GM23338 (cell line): ENCODE measurements at regions not wholly inside any gene's neighbourhood (a gene's known extent, or its start where the extent isn't known, plus 50 kb on each side); places are given as distances from the start of the nearest gene placed in this dataset.

Source experiments
- ATAC-seq: fragments of 200-7000 bp; cut with Tn5 transposase; 3 replicates; pipeline ENCODE4 v1.9.1; 2020
- DNase-seq: peaks from one replicate; pipeline ENCODE4 v3.0.0-alpha.2; 2015; ENCODE audit warnings: low spot score
- H2AFZ ChIP-seq: fragments of 200-600 bp; sonication (generic); 2 replicates; pipeline ENCODE4 v1.8.0; 2016; ENCODE audit warnings: antibody characterized with exemption, mild to moderate bottlenecking, moderate library complexity
- H3F3A ChIP-seq: fragments of 200-600 bp; sonication (generic); replicated peaks from 2 replicates; pipeline ENCODE4 v1.8.0; 2017; ENCODE audit warnings: antibody characterized with exemption, mixed run types, low read depth
- H3K27ac ChIP-seq: fragments of 200-600 bp; sonication (generic); 2 replicates; pipeline ENCODE4 v1.6.1; 2016; ENCODE audit warnings: low read depth
- H3K27me3 ChIP-seq: fragments of 200-600 bp; sonication (generic); 2 replicates; pipeline ENCODE4 v1.8.0; 2016; ENCODE audit warnings: mild to moderate bottlenecking, mixed run types, moderate library complexity; ENCODE audit not compliant: insufficient read depth
- H3K36me3 ChIP-seq: fragments of 200-600 bp; sonication (generic); 2 replicates; pipeline ENCODE4 v1.8.0; 2016; ENCODE audit warnings: mild to moderate bottlenecking; ENCODE audit not compliant: insufficient read depth
- H3K4me1 ChIP-seq: fragments of 200-600 bp; sonication (generic); 2 replicates; pipeline ENCODE4 v1.8.0; 2016; ENCODE audit warnings: mild to moderate bottlenecking, moderate library complexity; ENCODE audit not compliant: insufficient read depth
- H3K4me2 ChIP-seq: fragments of 200-600 bp; sonication (generic); 2 replicates; pipeline ENCODE4 v1.7.1; 2017; ENCODE audit warnings: mixed run types
- H3K4me3 ChIP-seq: fragments of 200-600 bp; sonication (generic); 2 replicates; pipeline ENCODE4 v1.6.1; 2016; ENCODE audit warnings: mixed run types
- H3K79me2 ChIP-seq: fragments of 200-600 bp; sonication (generic); replicated peaks from 2 replicates; pipeline ENCODE4 v1.8.0; 2017; ENCODE audit warnings: mild to moderate bottlenecking; ENCODE audit not compliant: insufficient read depth
- H3K9me2 ChIP-seq: fragments of 200-600 bp; sonication (generic); 2 replicates; pipeline ENCODE4 v1.8.0; 2017; ENCODE audit not compliant: insufficient read depth
- H4K20me1 ChIP-seq: fragments of 200-600 bp; sonication (generic); replicated peaks from 2 replicates; pipeline ENCODE4 v1.8.0; 2017; ENCODE audit warnings: mild to moderate bottlenecking; ENCODE audit not compliant: insufficient read depth
- H3K27ac Mint-ChIP-seq: 2 replicates; pipeline ENCODE4 v1.8.0; 2020; ENCODE audit warnings: inconsistent platforms, mild to moderate bottlenecking, moderate library complexity, mixed read lengths
- H3K27me3 Mint-ChIP-seq: 3 replicates; pipeline ENCODE4 v1.8.0; 2022; ENCODE audit warnings: low read depth, mild to moderate bottlenecking, moderate library complexity, mixed read lengths, inconsistent platforms; ENCODE audit not compliant: insufficient read depth, poor library complexity
- H3K36me3 Mint-ChIP-seq: 3 replicates; pipeline ENCODE4 v1.8.0; 2021; ENCODE audit warnings: low read depth, mild to moderate bottlenecking, inconsistent platforms, moderate library complexity, mixed read lengths
- H3K4me1 Mint-ChIP-seq: 3 replicates; pipeline ENCODE4 v1.8.0; 2020; ENCODE audit warnings: mild to moderate bottlenecking, inconsistent platforms, mixed read lengths
- H3K4me3 Mint-ChIP-seq: 3 replicates; pipeline ENCODE4 v1.8.0; 2021; ENCODE audit warnings: moderate library complexity, mild to moderate bottlenecking, inconsistent platforms, mixed read lengths
- H3K9me3 Mint-ChIP-seq: 3 replicates; pipeline ENCODE4 v1.8.0; 2020; ENCODE audit warnings: moderate library complexity, mild to moderate bottlenecking, inconsistent platforms, mixed read lengths
- CTCF ChIP-seq, 2 experiments: fragments of 200-600 bp in 1 of 2; sonication (generic) in 1 of 2; conservative IDR thresholded peaks; 2 replicates each; pipeline versions ENCODE4 v1.5.1 to v1.6.1; 2016 to 2017; ENCODE audit warnings: antibody characterized with exemption in 2 of 2, low read depth in 2 of 2, mild to moderate bottlenecking in 2 of 2, moderate library complexity in 1 of 2
- EZH2 ChIP-seq: fragments of 200-600 bp; sonication (generic); IDR thresholded peaks from one replicate; pipeline ENCODE4 v1.8.0; 2017; ENCODE audit warnings: antibody characterized with exemption, mild to moderate bottlenecking, low read depth; ENCODE audit not compliant: unreplicated experiment
- EZH2phosphoT487 ChIP-seq: fragments of 200-600 bp; sonication (generic); IDR thresholded peaks from one replicate; pipeline ENCODE4 v1.8.1; 2018; ENCODE audit warnings: antibody characterized with exemption; ENCODE audit not compliant: unreplicated experiment
- JUNB ChIP-seq: IDR thresholded peaks from one replicate; pipeline ENCODE4 v1.6.1; 2016; ENCODE audit warnings: antibody characterized with exemption; ENCODE audit not compliant: unreplicated experiment
- NANOG ChIP-seq: IDR thresholded peaks from 2 replicates; pipeline ENCODE4 v1.6.1; 2016; ENCODE audit warnings: antibody characterized with exemption, borderline replicate concordance
- POLR2AphosphoS5 ChIP-seq: IDR thresholded peaks from 2 replicates; pipeline ENCODE4 v1.6.1; 2016; ENCODE audit warnings: antibody characterized with exemption, low read depth
- STAT1 ChIP-seq: IDR thresholded peaks from one replicate; pipeline ENCODE4 v1.6.1; 2016; ENCODE audit warnings: antibody characterized with exemption; ENCODE audit not compliant: unreplicated experiment
- ZNF114 ChIP-seq: fragments of 250-450 bp; sonication (Bioruptor Pico); IDR thresholded peaks from 2 replicates; pipeline ENCODE4 v1.5.0; 2020; ENCODE audit warnings: mild to moderate bottlenecking, moderate library complexity
- ZNF331 ChIP-seq: fragments of 250-450 bp; sonication (Bioruptor Pico); IDR thresholded peaks from 2 replicates; pipeline ENCODE4 v1.5.0; 2020; ENCODE audit warnings: low read depth, mild to moderate bottlenecking, moderate library complexity
- ZNF462 ChIP-seq: fragments of 250-450 bp; sonication (Bioruptor Pico); IDR thresholded peaks from 2 replicates; pipeline ENCODE4 v1.5.0; 2020; ENCODE audit warnings: mild to moderate bottlenecking, moderate library complexity

GRCh38 chr2:115913921-115914320 is 1471.5 kb downstream of the DPP10 start (continued):
- TF ChIP-seq ZNF462 (CRISPR knock-in tag) (no peak), EZH2 (no peak), NANOG (no peak), ZNF114 (CRISPR knock-in tag) (no peak), CTCF (conservative IDR thresholded peaks at IDR 0.05; ENCODE audit: low read depth in 2 of 2) (no peak), EZH2phosphoT487 (no peak)

- Histone ChIP-seq H3K79me2 (no peaks in the 10 kb centered on the region), H3F3A (no peaks in the 10 kb centered on the region), H3K4me3 (no peak overlapping the region), H3K9me2 (peaks cover 3% of the 10 kb centered on the region), H3K27ac (no peak overlapping the region), H3K4me1 (peaks cover 25% of the 10 kb centered on the region), H3K36me3 (no peaks in the 10 kb centered on the region), H3K4me2 (no peak overlapping the region), H3K27me3 (no peaks in the 10 kb centered on the region), H4K20me1 (no peaks in the 10 kb centered on the region), H2AFZ (no peak overlapping the region)
- Mint-ChIP-seq H3K36me3 (no peaks in the 10 kb centered on the region), H3K27me3 (no peaks in the 10 kb centered on the region), H3K4me1 (peaks cover 19% of the 10 kb centered on the region), H3K4me3 (no peak overlapping the region), H3K27ac (peak overlapping the region; percentile 30), H3K9me3 (peaks cover 4% of the 10 kb centered on the region; the same call in 1 of the 3 replicates)
- ATAC-seq: no peak
- peak; percentile 27 for DNase-seq
- TF ChIP-seq CTCF (conservative IDR thresholded peaks at IDR 0.05; ENCODE audit: low read depth in 2 of 2) (no peak), ZNF114 (CRISPR knock-in tag) (no peak), STAT1 (no peak), ZNF331 (no peak), EZH2 (no peak), POLR2AphosphoS5 (no peak), NANOG (no peak), JUNB (no peak)
Observed at GRCh38 chr2:115921541-115921940, 1479.1 kb downstream of the DPP10 start.
